T-helper 17 cell (primary cell): ENCODE measurements at regions not wholly inside any gene's neighbourhood (a gene's known extent, or its start where the extent isn't known, plus 50 kb on each side); places are given as distances from the start of the nearest gene placed in this dataset.
"Not testable (repeated sequence)": the region's sequence is repeated elsewhere in the genome, so short reads cannot be mapped to it uniquely, and the experiment has no call there.

Source experiments
- ATAC-seq: fragments of 150-1000 bp; cut with Tn5 transposase; 2 replicates; pipeline ENCODE4 v1.10.0; 2021; ENCODE audit warnings: mild to moderate bottlenecking, moderate library complexity
- DNase-seq, 3 donors: peaks; one replicate each; pipeline versions ENCODE4 v3.0.0 to v3.0.0-alpha.2; 2020 to 2021
- H3K9me3 ChIP-seq: one replicate; pipeline ENCODE4 v1.7.0; 2013; ENCODE audit warnings: low read length, mild to moderate bottlenecking; ENCODE audit not compliant: control insufficient read depth, poor library complexity, severe bottlenecking
- H3K27ac Mint-ChIP-seq: one replicate; pipeline ENCODE4 v1.8.0; 2022; ENCODE audit warnings: mild to moderate bottlenecking, moderate library complexity, mixed read lengths
- H3K27me3 Mint-ChIP-seq: one replicate; pipeline ENCODE4 v1.8.0; 2022; ENCODE audit warnings: mixed read lengths
- H3K36me3 Mint-ChIP-seq: one replicate; pipeline ENCODE4 v1.8.0; 2022; ENCODE audit warnings: low read depth, mixed read lengths
- H3K4me1 Mint-ChIP-seq: one replicate; pipeline ENCODE4 v1.8.0; 2022; ENCODE audit warnings: mild to moderate bottlenecking, mixed read lengths
- H3K4me3 Mint-ChIP-seq: one replicate; pipeline ENCODE4 v1.8.0; 2022; ENCODE audit warnings: mild to moderate bottlenecking, moderate library complexity, mixed read lengths

- no peak for ATAC-seq
- H3K9me3 ChIP-seq, result no peaks in the 10 kb centered on the region
- no peak for DNase-seq
- H3K4me3 Mint-ChIP-seq, result no peak overlapping the region
- no peaks in the 10 kb centered on the region for H3K27me3 Mint-ChIP-seq
- H3K27ac Mint-ChIP-seq, result no peak overlapping the region
- no peaks in the 10 kb centered on the region for H3K36me3 Mint-ChIP-seq
- H3K4me1 Mint-ChIP-seq, result no peaks in the 10 kb centered on the region
Observed at GRCh38 chrX:95733426-95733825, 951.2 kb upstream of the DIAPH2 start.

GRCh38 chrX:95754411-95754810 is 930.2 kb upstream of the DIAPH2 start:
- no peak for DNase-seq
- no peaks in the 10 kb centered on the region for H3K9me3 ChIP-seq
- Mint-ChIP-seq H3K36me3 (no peaks in the 10 kb centered on the region), H3K27ac (no peak overlapping the region), H3K27me3 (no peaks in the 10 kb centered on the region), H3K4me3 (no peak overlapping the region), H3K4me1 (no peaks in the 10 kb centered on the region)
- no peak for ATAC-seq

- no peaks in the 10 kb centered on the region for H3K9me3 ChIP-seq
- DNase-seq (no peak), ATAC-seq (no peak)
- Mint-ChIP-seq H3K36me3 (no peaks in the 10 kb centered on the region), H3K4me1 (no peaks in the 10 kb centered on the region), H3K4me3 (no peak overlapping the region), H3K27ac (no peak overlapping the region), H3K27me3 (no peaks in the 10 kb centered on the region)
Observed at GRCh38 chrX:95760356-95760755, 924.3 kb upstream of the DIAPH2 start.

GRCh38 chrX:95762716-95763115 is 921.9 kb upstream of the DIAPH2 start:
- Mint-ChIP-seq H3K27ac (no peak overlapping the region), H3K27me3 (no peaks in the 10 kb centered on the region), H3K4me3 (no peak overlapping the region), H3K36me3 (no peaks in the 10 kb centered on the region), H3K4me1 (no peaks in the 10 kb centered on the region)
- ATAC-seq (no peak), DNase-seq (no peak)
- H3K9me3 ChIP-seq, result no peaks in the 10 kb centered on the region

- no peak for DNase-seq
- H3K9me3 ChIP-seq, result no peaks in the 10 kb centered on the region
- Mint-ChIP-seq H3K4me3 (no peak overlapping the region), H3K4me1 (no peaks in the 10 kb centered on the region), H3K36me3 (no peaks in the 10 kb centered on the region), H3K27ac (no peak overlapping the region), H3K27me3 (no peaks in the 10 kb centered on the region)
- no peak for ATAC-seq
Observed at GRCh38 chrX:95764972-95765451, 919.6 kb upstream of the DIAPH2 start.

GRCh38 chrX:95771198-95771597 is 913.4 kb upstream of the DIAPH2 start:
- H3K27me3 Mint-ChIP-seq, H3K4me1 Mint-ChIP-seq, ATAC-seq, H3K4me3 Mint-ChIP-seq, H3K9me3 ChIP-seq, H3K36me3 Mint-ChIP-seq, DNase-seq, H3K27ac Mint-ChIP-seq: not testable (repeated sequence)

GRCh38 chrX:95791876-95792275 is 892.8 kb upstream of the DIAPH2 start:
- no peaks in the 10 kb centered on the region for H3K36me3 Mint-ChIP-seq
- H3K27ac Mint-ChIP-seq, result no peak overlapping the region
- no peaks in the 10 kb centered on the region for H3K9me3 ChIP-seq
- H3K27me3 Mint-ChIP-seq, result no peaks in the 10 kb centered on the region
- DNase-seq, result no peak
- H3K4me3 Mint-ChIP-seq, result no peak overlapping the region
- no peak for ATAC-seq
- no peaks in the 10 kb centered on the region for H3K4me1 Mint-ChIP-seq

GRCh38 chrX:95797344-95797743 is 887.3 kb upstream of the DIAPH2 start:
- ATAC-seq (no peak), DNase-seq (no peak)
- H3K9me3 ChIP-seq, result no peaks in the 10 kb centered on the region
- no peak overlapping the region for H3K4me3 Mint-ChIP-seq
- H3K36me3 Mint-ChIP-seq, result no peaks in the 10 kb centered on the region
- H3K4me1 Mint-ChIP-seq, result no peaks in the 10 kb centered on the region
- H3K27ac Mint-ChIP-seq, result no peak overlapping the region
- no peaks in the 10 kb centered on the region for H3K27me3 Mint-ChIP-seq

GRCh38 chrX:95823796-95824195 is 860.8 kb upstream of the DIAPH2 start:
- H3K9me3 ChIP-seq, result no peaks in the 10 kb centered on the region
- Mint-ChIP-seq H3K27ac (no peak overlapping the region), H3K4me3 (no peak overlapping the region), H3K4me1 (no peaks in the 10 kb centered on the region), H3K36me3 (no peaks in the 10 kb centered on the region), H3K27me3 (no peaks in the 10 kb centered on the region)
- DNase-seq (no peak), ATAC-seq (no peak)

- Mint-ChIP-seq H3K36me3 (no peaks in the 10 kb centered on the region), H3K4me3 (no peak overlapping the region), H3K27ac (no peak overlapping the region), H3K27me3 (no peaks in the 10 kb centered on the region), H3K4me1 (no peaks in the 10 kb centered on the region)
- no peaks in the 10 kb centered on the region for H3K9me3 ChIP-seq
- no peak for ATAC-seq
- no peak for DNase-seq
Observed at GRCh38 chrX:95835223-95835622, 849.4 kb upstream of the DIAPH2 start.

- H3K9me3 ChIP-seq, result no peaks in the 10 kb centered on the region
- Mint-ChIP-seq H3K27ac (no peak overlapping the region), H3K27me3 (no peaks in the 10 kb centered on the region), H3K36me3 (no peaks in the 10 kb centered on the region), H3K4me1 (no peaks in the 10 kb centered on the region), H3K4me3 (no peak overlapping the region)
- DNase-seq, result no peak
- ATAC-seq, result no peak
Observed at GRCh38 chrX:95836517-95836916, 848.1 kb upstream of the DIAPH2 start.

GRCh38 chrX:95841863-95842262 is 842.8 kb upstream of the DIAPH2 start:
- no peaks in the 10 kb centered on the region for H3K9me3 ChIP-seq
- ATAC-seq (no peak), DNase-seq (no peak)
- Mint-ChIP-seq H3K36me3 (no peaks in the 10 kb centered on the region), H3K4me1 (no peaks in the 10 kb centered on the region), H3K27me3 (no peaks in the 10 kb centered on the region), H3K27ac (no peak overlapping the region), H3K4me3 (no peak overlapping the region)

GRCh38 chrX:95860127-95860526 is 824.5 kb upstream of the DIAPH2 start:
- Mint-ChIP-seq H3K4me3 (no peak overlapping the region), H3K27me3 (no peaks in the 10 kb centered on the region), H3K36me3 (no peaks in the 10 kb centered on the region), H3K27ac (no peak overlapping the region), H3K4me1 (no peaks in the 10 kb centered on the region)
- ATAC-seq (no peak), DNase-seq (no peak)
- H3K9me3 ChIP-seq, result no peaks in the 10 kb centered on the region

GRCh38 chrX:95875661-95876060 is 809.0 kb upstream of the DIAPH2 start:
- no peaks in the 10 kb centered on the region for H3K4me1 Mint-ChIP-seq
- ATAC-seq, result no peak
- no peaks in the 10 kb centered on the region for H3K9me3 ChIP-seq
- no peak overlapping the region for H3K27ac Mint-ChIP-seq
- no peaks in the 10 kb centered on the region for H3K27me3 Mint-ChIP-seq
- DNase-seq, result no peak
- H3K36me3 Mint-ChIP-seq, result no peaks in the 10 kb centered on the region
- no peak overlapping the region for H3K4me3 Mint-ChIP-seq

GRCh38 chrX:95878874-95879273 is 805.8 kb upstream of the DIAPH2 start:
- DNase-seq (no peak), ATAC-seq (no peak)
- no peaks in the 10 kb centered on the region for H3K36me3 Mint-ChIP-seq
- no peak overlapping the region for H3K4me3 Mint-ChIP-seq
- H3K9me3 ChIP-seq, result no peaks in the 10 kb centered on the region
- H3K4me1 Mint-ChIP-seq, result no peaks in the 10 kb centered on the region
- no peaks in the 10 kb centered on the region for H3K27me3 Mint-ChIP-seq
- no peak overlapping the region for H3K27ac Mint-ChIP-seq
